HCT116 (cell line): ENCODE measurements at regions not wholly inside any gene's neighbourhood (a gene's known extent, or its start where the extent isn't known, plus 50 kb on each side); places are given as distances from the start of the nearest gene placed in this dataset.

Source experiments
- ATAC-seq: fragments of 200-7000 bp; cut with Tn5 transposase; 2 replicates; pipeline ENCODE4 v1.9.1; 2020; ENCODE audit warnings: mild to moderate bottlenecking, moderate library complexity
- BruUV-seq: library from RNA; stranded (reverse); fragments of 400-500 nt; replicated peaks from 2 replicates; lab custom pipeline; 2021; lab: Mats Ljungman, UMichigan
- CTCF ChIA-PET: fragments of 300-600 bp; sonication (Branson Sonifier 250); formaldehyde crosslinking; loops from one replicate; lab custom pipeline; 2021; ENCODE audit warnings: antibody characterized with exemption; lab: Charles Lee
- POLR2A ChIA-PET: fragments of 300-600, 350-600 bp; sonication (Branson Sonifier 250); formaldehyde crosslinking; loops from one replicate; lab custom pipeline; 2021; ENCODE audit warnings: antibody characterized with exemption; lab: Charles Lee
- RAD21 ChIA-PET, 2 experiments: fragments of 300-600 bp; sonication (Branson Sonifier 250); formaldehyde crosslinking; loops; one replicate each; lab custom pipeline; 2023; ENCODE audit warnings: low total read pairs in 2 of 2; ENCODE audit not compliant: uncharacterized antibody in 2 of 2, unreplicated experiment in 2 of 2, low non-redundant PET in 1 of 2; lab: Charles Lee
- DNase-seq: peaks from one replicate; pipeline ENCODE4 v3.0.0-alpha.2; 2010; ENCODE audit warnings: low read depth, low spot score
- H2AFZ ChIP-seq: fragments of 200-600 bp; shearing (Covaris generic), sonication (generic); 2 replicates; pipeline ENCODE4 v1.6.1; 2017; ENCODE audit warnings: low read depth, mixed run types, mixed read lengths, antibody characterized with exemption, low read length; ENCODE audit not compliant: poor library complexity, severe bottlenecking
- H3K27ac ChIP-seq: 2 replicates; pipeline ENCODE4 v1.5.1; 2012; ENCODE audit warnings: low read depth, low read length
- H3K27me3 ChIP-seq: fragments of 200-600 bp; sonication (generic); 2 replicates; pipeline ENCODE4 v1.6.1; 2016; ENCODE audit warnings: mixed run types, low read length, mixed read lengths; ENCODE audit not compliant: insufficient read depth
- H3K36me3 ChIP-seq, 2 experiments: fragments of 200-500 bp in 1 of 2; fragments of 200-600 bp in 1 of 2; sonication (Bioruptor generic) in 1 of 2; sonication (generic) in 1 of 2; 2 replicates each; pipeline versions ENCODE4 v1.5.1 to v1.6.1; 2014 to 2016; ENCODE audit warnings: low read length in 2 of 2, inconsistent platforms in 1 of 2, mixed read lengths in 1 of 2, mixed run types in 1 of 2; ENCODE audit not compliant: insufficient read depth in 2 of 2, control insufficient read depth in 1 of 2
- H3K4me1 ChIP-seq, 2 experiments: fragments of 200-600 bp in 1 of 2; sonication (generic) in 1 of 2; 2 replicates each; pipeline versions ENCODE4 v1.5.1 to v1.6.1; 2012 to 2017; ENCODE audit warnings: low read length in 2 of 2, inconsistent platforms in 1 of 2, mild to moderate bottlenecking in 1 of 2, mixed read lengths in 1 of 2, mixed run types in 1 of 2, moderate library complexity in 1 of 2; ENCODE audit not compliant: insufficient read depth in 2 of 2, control insufficient read depth in 1 of 2
- H3K4me2 ChIP-seq: fragments of 200-600 bp; sonication (generic); 2 replicates; pipeline ENCODE4 v1.6.1; 2017; ENCODE audit warnings: mixed run types, low read length, mixed read lengths
- H3K4me3 ChIP-seq, 2 experiments: fragments of 200-600 bp in 1 of 2; sonication (generic) in 1 of 2; replicated peaks in 1 of 2; 2 replicates each; pipeline ENCODE4 v1.5.1; 2011 to 2016; ENCODE audit warnings: low read length in 2 of 2, control low read depth in 1 of 2, low read depth in 1 of 2, mild to moderate bottlenecking in 1 of 2, mixed read lengths in 1 of 2, mixed run types in 1 of 2
- H3K79me2 ChIP-seq: fragments of 200-600 bp; sonication (generic); 2 replicates; pipeline ENCODE4 v1.6.1; 2017; ENCODE audit warnings: mild to moderate bottlenecking, mixed run types, low read length, moderate library complexity, mixed read lengths; ENCODE audit not compliant: insufficient read depth
- H3K9ac ChIP-seq: fragments of 200-600 bp; sonication (generic); 2 replicates; pipeline ENCODE4 v1.6.1; 2016; ENCODE audit warnings: low read length, mixed read lengths
- H3K9me2 ChIP-seq: fragments of 200-600 bp; sonication (generic), shearing (Covaris generic); 2 replicates; pipeline ENCODE4 v1.6.1; 2017; ENCODE audit warnings: mixed run types, mild to moderate bottlenecking, moderate library complexity; ENCODE audit not compliant: insufficient read depth
- H3K9me3 ChIP-seq, 2 experiments: fragments of 200-500 bp in 1 of 2; fragments of 200-600 bp in 1 of 2; sonication (Bioruptor generic) in 1 of 2; sonication (generic) in 1 of 2; 2 replicates each; pipeline ENCODE4 v1.6.1; 2014 to 2017; ENCODE audit warnings: low read length in 2 of 2, mixed read lengths in 2 of 2, inconsistent platforms in 1 of 2, low read depth in 1 of 2, mild to moderate bottlenecking in 1 of 2, mixed run types in 1 of 2, moderate library complexity in 1 of 2; ENCODE audit not compliant: control insufficient read depth in 1 of 2, insufficient read depth in 1 of 2
- H4K20me1 ChIP-seq: fragments of 200-600 bp; sonication (generic), shearing (Covaris generic); 2 replicates; pipeline ENCODE4 v1.6.1; 2017; ENCODE audit warnings: mixed run types, mild to moderate bottlenecking, moderate library complexity; ENCODE audit not compliant: insufficient read depth
- ATF3 ChIP-seq: IDR thresholded peaks from 2 replicates; pipeline ENCODE4 v1.6.1; 2012
- EGR1 ChIP-seq: IDR thresholded peaks from 2 replicates; pipeline ENCODE4 v1.6.1; 2012; ENCODE audit warnings: low read depth
- FOSL1 ChIP-seq: IDR thresholded peaks from 2 replicates; pipeline ENCODE4 v1.6.1; 2012; ENCODE audit warnings: low read depth
- POLR2A ChIP-seq: IDR thresholded peaks from 2 replicates; pipeline ENCODE4 v1.7.0; 2011; ENCODE audit warnings: borderline replicate concordance; ENCODE audit not compliant: insufficient read depth, insufficient read length; ENCODE audit errors: extremely low read depth
- POLR2AphosphoS5 ChIP-seq: IDR thresholded peaks from 2 replicates; pipeline ENCODE4 v1.6.1; 2011; ENCODE audit warnings: mild to moderate bottlenecking, low read depth, low read length, moderate library complexity
- intact Hi-C: fragments of 100-400 bp; cut with micrococcal nuclease; formaldehyde crosslinking; loops from 2 replicates; pipeline ENCODE4 v1.10.0; 2022

GRCh38 chr15:81548365-81549130 lies 174.5 kb upstream of the TMC3 start:
- no peaks in the 10 kb centered on the region for H3K79me2 ChIP-seq

GRCh38 chr15:81547521-81548132 lies 173.6 kb upstream of the TMC3 start:
- no peaks in the 10 kb centered on the region for H4K20me1 ChIP-seq
- no peak overlapping the region for H3K27ac ChIP-seq
- no peak for ATAC-seq
- ChIA-PET POLR2A (no interaction called here), CTCF (no interaction called here), RAD21 (no interaction called here)
- H2AFZ ChIP-seq = no peak overlapping the region
- no peaks in the 10 kb centered on the region for H3K9me2 ChIP-seq
- no peaks in the 10 kb centered on the region for H3K4me1 ChIP-seq
- DNase-seq = no peak
- TF ChIP-seq ATF3 (no peak), POLR2AphosphoS5 (no peak), FOSL1 (no peak)
- no peak overlapping the region for H3K4me2 ChIP-seq
- no peaks in the 10 kb centered on the region for H3K9me3 ChIP-seq
- no TSS peak for BruUV-seq
- no peaks in the 10 kb centered on the region for H3K36me3 ChIP-seq
- no peak overlapping the region for H3K9ac ChIP-seq
- no peak overlapping the region for H3K4me3 ChIP-seq
- peaks cover 25% of the 10 kb centered on the region for H3K27me3 ChIP-seq
- no peaks in the 10 kb centered on the region for H3K79me2 ChIP-seq
- intact Hi-C loops = no loop called here

More at GRCh38 chr15:81548365-81549130, 174.5 kb upstream of the TMC3 start:
- H3K4me2 ChIP-seq = no peak overlapping the region
- H3K4me3 ChIP-seq = no peak overlapping the region
- H3K36me3 ChIP-seq = no peaks in the 10 kb centered on the region
- no peaks in the 10 kb centered on the region for H3K9me3 ChIP-seq
- TF ChIP-seq POLR2A (no peak), EGR1 (no peak)
- H3K9me2 ChIP-seq = no peaks in the 10 kb centered on the region
- no peak overlapping the region for H2AFZ ChIP-seq
- peaks cover 25% of the 10 kb centered on the region for H3K27me3 ChIP-seq
- intact Hi-C loops = no loop called here
- ChIA-PET RAD21 (interaction anchor here in 1 of 2 experiments (0.7 kb wide), 1 partner anchor 443 kb away, joined by 3 read pairs; no protein-coding TSS in a partner anchor), CTCF (no interaction called here), POLR2A (no interaction called here)
- no peaks in the 10 kb centered on the region for H4K20me1 ChIP-seq
- DNase-seq (no peak), ATAC-seq (no peak)
- no peak overlapping the region for H3K27ac ChIP-seq
- no peaks in the 10 kb centered on the region for H3K4me1 ChIP-seq
- BruUV-seq = no TSS peak
- no peak overlapping the region for H3K9ac ChIP-seq
